ENCODE measurements at regions not wholly inside any gene's neighbourhood (a gene's known extent, or its start where the extent isn't known, plus 50 kb on each side); places are given as distances from the start of the nearest gene placed in this dataset.

DNA sequence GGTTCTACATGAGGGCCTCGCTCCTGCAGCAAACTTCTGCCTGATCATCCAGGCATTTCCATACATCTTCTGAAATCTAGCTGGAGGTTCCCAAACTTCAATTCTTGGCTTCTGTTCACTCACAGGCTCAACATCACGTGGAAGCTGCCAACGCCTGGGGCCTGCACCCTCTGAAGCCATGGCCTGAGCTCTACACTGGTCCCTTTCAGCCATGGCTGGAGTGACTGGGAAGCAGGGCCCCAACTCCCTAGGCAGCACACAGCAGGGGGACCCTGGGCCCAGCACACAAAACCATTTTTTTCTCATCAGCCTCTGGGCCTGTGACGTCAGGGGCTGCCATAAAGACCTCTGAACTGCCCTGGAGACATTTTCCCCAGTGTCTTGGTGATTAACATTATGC is 542.7 kb downstream of the TLL1 start:
- Histone ChIP-seq H3K9me3 (ENCODE audit: control insufficient read depth in 4 of 4, low read length in 3 of 4) (peaks cover 0 to 5% (median 2%) of the 10 kb centered on the region in 4 donors), H3K4me3 (ENCODE audit: low read depth in 1 of 3, low read length in 3 of 3) (no peak overlapping the region), H3K9ac (ENCODE audit: low read depth in 1 of 2, low read length in 2 of 2) (no peak overlapping the region), H3K36me3 (ENCODE audit: control insufficient read depth in 4 of 4, insufficient read depth in 3 of 4, low read depth in 1 of 4, low read length in 3 of 4) (peaks cover 0 to 3% (median 0%) of the 10 kb centered on the region in 4 donors), H3K27ac (ENCODE audit: low read depth in 1 of 2, low read length in 2 of 2) (no peak overlapping the region), H3K4me1 (ENCODE audit: control insufficient read depth in 4 of 4, insufficient read depth in 4 of 4, low read length in 3 of 4) (no peaks in the 10 kb centered on the region), H3K27me3 (ENCODE audit: control insufficient read depth in 4 of 4, insufficient read depth in 4 of 4, low read length in 3 of 4) (no peaks in the 10 kb centered on the region)
- WGBS: 68% methylated on average over 4 of the region's 4 CpGs
- DNase-seq (ENCODE audit: low spot score): no peak
- TF ChIP-seq, protein P1, sequence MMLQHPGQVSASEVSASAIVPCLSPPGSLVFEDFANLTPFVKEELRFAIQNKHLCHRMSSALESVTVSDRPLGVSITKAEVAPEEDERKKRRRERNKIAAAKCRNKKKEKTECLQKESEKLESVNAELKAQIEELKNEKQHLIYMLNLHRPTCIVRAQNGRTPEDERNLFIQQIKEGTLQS (IDR thresholded peaks at IDR 0.05): no peak
- TF ChIP-seq, protein P2, sequence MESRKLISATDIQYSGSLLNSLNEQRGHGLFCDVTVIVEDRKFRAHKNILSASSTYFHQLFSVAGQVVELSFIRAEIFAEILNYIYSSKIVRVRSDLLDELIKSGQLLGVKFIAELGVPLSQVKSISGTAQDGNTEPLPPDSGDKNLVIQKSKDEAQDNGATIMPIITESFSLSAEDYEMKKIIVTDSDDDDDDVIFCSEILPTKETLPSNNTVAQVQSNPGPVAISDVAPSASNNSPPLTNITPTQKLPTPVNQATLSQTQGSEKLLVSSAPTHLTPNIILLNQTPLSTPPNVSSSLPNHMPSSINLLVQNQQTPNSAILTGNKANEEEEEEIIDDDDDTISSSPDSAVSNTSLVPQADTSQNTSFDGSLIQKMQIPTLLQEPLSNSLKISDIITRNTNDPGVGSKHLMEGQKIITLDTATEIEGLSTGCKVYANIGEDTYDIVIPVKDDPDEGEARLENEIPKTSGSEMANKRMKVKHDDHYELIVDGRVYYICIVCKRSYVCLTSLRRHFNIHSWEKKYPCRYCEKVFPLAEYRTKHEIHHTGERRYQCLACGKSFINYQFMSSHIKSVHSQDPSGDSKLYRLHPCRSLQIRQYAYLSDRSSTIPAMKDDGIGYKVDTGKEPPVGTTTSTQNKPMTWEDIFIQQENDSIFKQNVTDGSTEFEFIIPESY (IDR thresholded peaks at IDR 0.05): no peak
- no peak for TF ChIP-seq JUND (IDR thresholded peaks at IDR 0.05)
- TF ChIP-seq RAD21 (IDR thresholded peaks at IDR 0.05): no peak
- no peak for TF ChIP-seq HNF4G (IDR thresholded peaks at IDR 0.05)
- no peak for TF ChIP-seq EGR1 (IDR thresholded peaks at IDR 0.05; ENCODE audit: low read depth in 2 of 2)
- TF ChIP-seq NR2F2 (IDR thresholded peaks at IDR 0.05): no peak
- TF ChIP-seq, protein P3, sequence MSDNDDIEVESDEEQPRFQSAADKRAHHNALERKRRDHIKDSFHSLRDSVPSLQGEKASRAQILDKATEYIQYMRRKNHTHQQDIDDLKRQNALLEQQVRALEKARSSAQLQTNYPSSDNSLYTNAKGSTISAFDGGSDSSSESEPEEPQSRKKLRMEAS (IDR thresholded peaks at IDR 0.05): no peak
- TF ChIP-seq TAF1 (conservative IDR thresholded peaks at IDR 0.05): no peak
- no peak for TF ChIP-seq SP1 (IDR thresholded peaks at IDR 0.05)
- TF ChIP-seq RXRA (IDR thresholded peaks at IDR 0.05): no peak
- TF ChIP-seq FOXA1 (IDR thresholded peaks at IDR 0.05): no peak
- TF ChIP-seq GABPA (IDR thresholded peaks at IDR 0.05 in 1 of 2, conservative IDR thresholded peaks at IDR 0.05 in 1 of 2): no peak
- TF ChIP-seq FOXA2 (IDR thresholded peaks at IDR 0.05): no peak
- TF ChIP-seq YY1 (IDR thresholded peaks at IDR 0.05): no peak

DNA sequence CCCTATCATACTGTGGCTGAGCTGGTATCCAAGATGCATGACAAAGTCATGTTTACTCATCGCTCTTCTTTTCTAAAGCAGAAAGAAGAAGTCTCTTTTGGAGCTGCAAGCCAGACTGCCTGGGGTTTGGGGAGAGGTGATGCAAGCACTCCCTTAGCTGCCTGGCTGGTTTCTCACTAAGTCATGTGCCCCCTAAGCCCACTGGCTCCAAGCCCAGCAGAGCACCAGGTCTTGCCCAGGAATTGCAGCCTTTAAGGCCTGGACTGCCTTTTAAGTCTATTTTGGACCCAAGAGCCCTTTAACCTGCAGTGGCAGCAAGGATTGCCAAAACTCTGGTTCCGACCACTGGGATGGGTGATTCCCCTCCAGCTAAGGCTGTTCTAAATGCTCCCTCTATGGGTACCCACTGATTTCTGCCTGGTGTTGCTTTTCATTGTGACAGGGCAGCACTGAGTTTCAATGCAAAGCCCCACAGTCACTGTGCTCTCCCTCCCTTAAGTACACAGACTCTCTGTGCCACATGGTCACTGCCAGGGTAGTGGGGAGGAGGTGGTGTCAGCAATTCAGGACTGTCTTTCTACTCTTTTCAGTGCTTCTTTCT is 548.6 kb downstream of the TLL1 start:
- Histone ChIP-seq H3K9ac (ENCODE audit: low read depth in 1 of 2, low read length in 2 of 2) (no peak overlapping the region), H3K36me3 (ENCODE audit: control insufficient read depth in 4 of 4, insufficient read depth in 3 of 4, low read depth in 1 of 4, low read length in 3 of 4) (peaks cover 0 to 3% (median 0%) of the 10 kb centered on the region in 4 donors), H3K9me3 (ENCODE audit: control insufficient read depth in 4 of 4, low read length in 3 of 4) (peaks cover 0 to 13% (median 5%) of the 10 kb centered on the region in 4 donors), H3K27ac (ENCODE audit: low read depth in 1 of 2, low read length in 2 of 2) (no peak overlapping the region), H3K4me3 (ENCODE audit: low read depth in 1 of 3, low read length in 3 of 3) (no peak overlapping the region), H3K4me1 (ENCODE audit: control insufficient read depth in 4 of 4, insufficient read depth in 4 of 4, low read length in 3 of 4) (no peaks in the 10 kb centered on the region), H3K27me3 (ENCODE audit: control insufficient read depth in 4 of 4, insufficient read depth in 4 of 4, low read length in 3 of 4) (no peaks in the 10 kb centered on the region)
- DNase-seq (ENCODE audit: low spot score): no peak
- TF ChIP-seq, protein P4, sequence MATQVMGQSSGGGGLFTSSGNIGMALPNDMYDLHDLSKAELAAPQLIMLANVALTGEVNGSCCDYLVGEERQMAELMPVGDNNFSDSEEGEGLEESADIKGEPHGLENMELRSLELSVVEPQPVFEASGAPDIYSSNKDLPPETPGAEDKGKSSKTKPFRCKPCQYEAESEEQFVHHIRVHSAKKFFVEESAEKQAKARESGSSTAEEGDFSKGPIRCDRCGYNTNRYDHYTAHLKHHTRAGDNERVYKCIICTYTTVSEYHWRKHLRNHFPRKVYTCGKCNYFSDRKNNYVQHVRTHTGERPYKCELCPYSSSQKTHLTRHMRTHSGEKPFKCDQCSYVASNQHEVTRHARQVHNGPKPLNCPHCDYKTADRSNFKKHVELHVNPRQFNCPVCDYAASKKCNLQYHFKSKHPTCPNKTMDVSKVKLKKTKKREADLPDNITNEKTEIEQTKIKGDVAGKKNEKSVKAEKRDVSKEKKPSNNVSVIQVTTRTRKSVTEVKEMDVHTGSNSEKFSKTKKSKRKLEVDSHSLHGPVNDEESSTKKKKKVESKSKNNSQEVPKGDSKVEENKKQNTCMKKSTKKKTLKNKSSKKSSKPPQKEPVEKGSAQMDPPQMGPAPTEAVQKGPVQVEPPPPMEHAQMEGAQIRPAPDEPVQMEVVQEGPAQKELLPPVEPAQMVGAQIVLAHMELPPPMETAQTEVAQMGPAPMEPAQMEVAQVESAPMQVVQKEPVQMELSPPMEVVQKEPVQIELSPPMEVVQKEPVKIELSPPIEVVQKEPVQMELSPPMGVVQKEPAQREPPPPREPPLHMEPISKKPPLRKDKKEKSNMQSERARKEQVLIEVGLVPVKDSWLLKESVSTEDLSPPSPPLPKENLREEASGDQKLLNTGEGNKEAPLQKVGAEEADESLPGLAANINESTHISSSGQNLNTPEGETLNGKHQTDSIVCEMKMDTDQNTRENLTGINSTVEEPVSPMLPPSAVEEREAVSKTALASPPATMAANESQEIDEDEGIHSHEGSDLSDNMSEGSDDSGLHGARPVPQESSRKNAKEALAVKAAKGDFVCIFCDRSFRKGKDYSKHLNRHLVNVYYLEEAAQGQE (IDR thresholded peaks at IDR 0.05): no peak
- TF ChIP-seq NR2F2 (IDR thresholded peaks at IDR 0.05): no peak
- no peak for TF ChIP-seq RXRA (IDR thresholded peaks at IDR 0.05)
- TF ChIP-seq SP1 (IDR thresholded peaks at IDR 0.05): no peak
- TF ChIP-seq, protein P5, sequence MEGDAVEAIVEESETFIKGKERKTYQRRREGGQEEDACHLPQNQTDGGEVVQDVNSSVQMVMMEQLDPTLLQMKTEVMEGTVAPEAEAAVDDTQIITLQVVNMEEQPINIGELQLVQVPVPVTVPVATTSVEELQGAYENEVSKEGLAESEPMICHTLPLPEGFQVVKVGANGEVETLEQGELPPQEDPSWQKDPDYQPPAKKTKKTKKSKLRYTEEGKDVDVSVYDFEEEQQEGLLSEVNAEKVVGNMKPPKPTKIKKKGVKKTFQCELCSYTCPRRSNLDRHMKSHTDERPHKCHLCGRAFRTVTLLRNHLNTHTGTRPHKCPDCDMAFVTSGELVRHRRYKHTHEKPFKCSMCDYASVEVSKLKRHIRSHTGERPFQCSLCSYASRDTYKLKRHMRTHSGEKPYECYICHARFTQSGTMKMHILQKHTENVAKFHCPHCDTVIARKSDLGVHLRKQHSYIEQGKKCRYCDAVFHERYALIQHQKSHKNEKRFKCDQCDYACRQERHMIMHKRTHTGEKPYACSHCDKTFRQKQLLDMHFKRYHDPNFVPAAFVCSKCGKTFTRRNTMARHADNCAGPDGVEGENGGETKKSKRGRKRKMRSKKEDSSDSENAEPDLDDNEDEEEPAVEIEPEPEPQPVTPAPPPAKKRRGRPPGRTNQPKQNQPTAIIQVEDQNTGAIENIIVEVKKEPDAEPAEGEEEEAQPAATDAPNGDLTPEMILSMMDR (IDR thresholded peaks at IDR 0.05; ENCODE audit: low read depth, low read length, missing input control): no peak
- TF ChIP-seq HNF4A (conservative IDR thresholded peaks at IDR 0.05): no peak
- TF ChIP-seq, protein P1 (IDR thresholded peaks at IDR 0.05): no peak
- TF ChIP-seq, protein P3 (IDR thresholded peaks at IDR 0.05): no peak
- TF ChIP-seq EGR1 (IDR thresholded peaks at IDR 0.05; ENCODE audit: low read depth in 2 of 2): no peak
- no peak for TF ChIP-seq HNF4G (IDR thresholded peaks at IDR 0.05)
- no peak for TF ChIP-seq TAF1 (conservative IDR thresholded peaks at IDR 0.05)
- no peak for TF ChIP-seq GABPA (IDR thresholded peaks at IDR 0.05 in 1 of 2, conservative IDR thresholded peaks at IDR 0.05 in 1 of 2)
- TF ChIP-seq, protein P2 (IDR thresholded peaks at IDR 0.05): no peak
- TF ChIP-seq YY1 (IDR thresholded peaks at IDR 0.05): no peak
- no peak for TF ChIP-seq FOXA1 (IDR thresholded peaks at IDR 0.05)
- no peak for TF ChIP-seq RAD21 (IDR thresholded peaks at IDR 0.05)
- no peak for TF ChIP-seq FOXA2 (IDR thresholded peaks at IDR 0.05)
- TF ChIP-seq JUND (IDR thresholded peaks at IDR 0.05): no peak
- WGBS: 75% methylated on average over 2 of the region's 2 CpGs

All from liver (tissue), 8 donors.